ENCODE measurements at regions not wholly inside any gene's neighbourhood (a gene's known extent, or its start where the extent isn't known, plus 50 kb on each side); places are given as distances from the start of the nearest gene placed in this dataset.

DNA sequence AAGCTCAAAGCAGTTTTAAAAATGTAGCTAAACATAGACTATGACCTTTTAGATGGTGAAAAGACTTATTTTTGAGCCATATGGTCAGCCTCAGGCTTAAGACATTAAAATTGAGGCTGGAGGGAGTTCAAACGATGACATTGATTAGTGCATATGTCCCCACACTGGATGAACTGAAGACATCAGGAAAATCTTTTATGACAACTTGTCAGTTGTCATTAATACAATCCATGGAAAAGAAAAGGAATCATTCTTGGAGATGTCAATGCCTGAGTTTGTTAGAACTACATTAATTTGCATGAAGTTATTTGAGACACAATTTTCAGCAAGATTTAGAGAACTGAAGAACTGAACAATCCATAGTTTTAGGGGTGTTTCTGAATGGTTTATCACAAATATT is 349.9 kb downstream of the COL11A1 start:
- TF ChIP-seq, protein P1, sequence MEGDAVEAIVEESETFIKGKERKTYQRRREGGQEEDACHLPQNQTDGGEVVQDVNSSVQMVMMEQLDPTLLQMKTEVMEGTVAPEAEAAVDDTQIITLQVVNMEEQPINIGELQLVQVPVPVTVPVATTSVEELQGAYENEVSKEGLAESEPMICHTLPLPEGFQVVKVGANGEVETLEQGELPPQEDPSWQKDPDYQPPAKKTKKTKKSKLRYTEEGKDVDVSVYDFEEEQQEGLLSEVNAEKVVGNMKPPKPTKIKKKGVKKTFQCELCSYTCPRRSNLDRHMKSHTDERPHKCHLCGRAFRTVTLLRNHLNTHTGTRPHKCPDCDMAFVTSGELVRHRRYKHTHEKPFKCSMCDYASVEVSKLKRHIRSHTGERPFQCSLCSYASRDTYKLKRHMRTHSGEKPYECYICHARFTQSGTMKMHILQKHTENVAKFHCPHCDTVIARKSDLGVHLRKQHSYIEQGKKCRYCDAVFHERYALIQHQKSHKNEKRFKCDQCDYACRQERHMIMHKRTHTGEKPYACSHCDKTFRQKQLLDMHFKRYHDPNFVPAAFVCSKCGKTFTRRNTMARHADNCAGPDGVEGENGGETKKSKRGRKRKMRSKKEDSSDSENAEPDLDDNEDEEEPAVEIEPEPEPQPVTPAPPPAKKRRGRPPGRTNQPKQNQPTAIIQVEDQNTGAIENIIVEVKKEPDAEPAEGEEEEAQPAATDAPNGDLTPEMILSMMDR (IDR thresholded peaks at IDR 0.05): no peak
- no peak for TF ChIP-seq POLR2A (IDR thresholded peaks at IDR 0.05)

Data from Peyer's patch (tissue), 4 donors.